Transverse colon (tissue), 4 donors: ENCODE measurements at regions not wholly inside any gene's neighbourhood (a gene's known extent, or its start where the extent isn't known, plus 50 kb on each side); places are given as distances from the start of the nearest gene placed in this dataset.
"Not testable (repeated sequence)": the region's sequence is repeated elsewhere in the genome, so short reads cannot be mapped to it uniquely, and the experiment has no call there.

Experiments
- DNase-seq: peaks from one replicate; pipeline ENCODE4 v3.0.0-alpha.2; 2019
- H3K27ac ChIP-seq, 4 donors: fragments of 200-600 bp; sonication (generic); 2 replicates each; pipeline ENCODE4 v1.5.1; 2016 to 2018; ENCODE audit warnings: inconsistent platforms in 4 of 4
- H3K27me3 ChIP-seq: fragments of 200-600 bp; sonication (generic); 2 replicates; pipeline ENCODE4 v1.5.1; 2017; ENCODE audit warnings: inconsistent platforms
- H3K36me3 ChIP-seq, 4 donors: fragments of 200-600 bp; sonication (generic); 2 replicates each; pipeline ENCODE4 v1.5.1; 2017 to 2019; ENCODE audit warnings: inconsistent platforms in 4 of 4
- H3K4me1 ChIP-seq, 4 donors: fragments of 200-600 bp; sonication (generic); 2 replicates each; pipeline ENCODE4 v1.5.1; 2017 to 2020; ENCODE audit warnings: inconsistent platforms in 4 of 4
- H3K4me3 ChIP-seq, 4 donors: fragments of 200-600 bp; sonication (generic); 1 replicate in 1 of 4; 2 replicates in 3 of 4; pipeline versions ENCODE4 v1.5.1 to v1.6.1; 2017 to 2019; ENCODE audit warnings: inconsistent platforms in 4 of 4
- H3K9me3 ChIP-seq, 2 donors: fragments of 200-600 bp; sonication (generic); 2 replicates each; pipeline ENCODE4 v1.5.1; 2017 to 2019; ENCODE audit warnings: inconsistent platforms in 2 of 2
- CTCF ChIP-seq, 5 experiments: fragments of 200-600 bp in 3 of 5; fragments of 450-650 bp in 2 of 5; sonication (generic) in 3 of 5; IDR thresholded peaks; 1 replicate in 2 of 5; 2 replicates in 3 of 5; pipeline ENCODE4 v1.5.1; 2016 to 2017; ENCODE audit warnings: antibody characterized with exemption in 5 of 5, inconsistent platforms in 3 of 5, mild to moderate bottlenecking in 2 of 5, moderate library complexity in 1 of 5
- EP300 ChIP-seq: sonication (generic); formaldehyde crosslinking; IDR thresholded peaks from one replicate; pipeline ENCODE4 v1.6.1; 2017; ENCODE audit warnings: antibody characterized with exemption, low read depth
- POLR2A ChIP-seq: fragments of 450-650 bp; IDR thresholded peaks from one replicate; pipeline ENCODE4 v1.6.1; 2016; ENCODE audit warnings: antibody characterized with exemption, mild to moderate bottlenecking, moderate library complexity
- POLR2AphosphoS5 ChIP-seq, 3 donors: sonication (generic); formaldehyde crosslinking; IDR thresholded peaks; one replicate each; pipeline ENCODE4 v1.6.1; 2016; ENCODE audit warnings: antibody characterized with exemption in 3 of 3
- WGBS, 2 donors: methylation state at CpG; one replicate each; pipeline ENCODE4 v1.1.5; 2018; ENCODE audit warnings: low coverage in 1 of 2; 5-methylcytosine and 5-hydroxymethylcytosine counted together
- in situ Hi-C, 4 donors: fragments of 200-750 bp; cut with MboI; loops; one replicate each; pipeline versions ENCODE4 v1.15.0 to v1.15.1; 2017; ENCODE audit warnings: low sequenced_read_pairs in 3 of 4, low pct_ligation_motif_present in 1 of 4, low pct_unique_long_range_greater_than_20kb in 1 of 4
- intact Hi-C: fragments of 100-400 bp; cut with DNase I; formaldehyde crosslinking; loops from one replicate; pipeline ENCODE4 v1.15.1; 2023; ENCODE audit warnings: low total_unique reads

- no peaks in the 10 kb centered on the region for H3K9me3 ChIP-seq
- 53 to 75% methylated on average over 1 to 3 of the region's 3 CpGs for WGBS, 2 donors
- in situ Hi-C loops: no loop called here
- no peak overlapping the region for H3K4me3 ChIP-seq
- DNase-seq: no peak
- intact Hi-C loops: no loop called here
- H3K27me3 ChIP-seq: no peaks in the 10 kb centered on the region
- H3K4me1 ChIP-seq: no peaks in the 10 kb centered on the region
- no peaks in the 10 kb centered on the region for H3K36me3 ChIP-seq
- no peak for TF ChIP-seq CTCF (IDR thresholded peaks at IDR 0.05)
- no peak overlapping the region for H3K27ac ChIP-seq
Measured at GRCh38 chr7:83821866-83822265, 172.9 kb upstream of the SEMA3E start.

- TF ChIP-seq POLR2AphosphoS5 (IDR thresholded peaks at IDR 0.05) (no peak), CTCF (IDR thresholded peaks at IDR 0.05) (no peak), POLR2A (no peak), EP300 (no peak)
- WGBS, 2 donors: 77 to 88% methylated on average over 4 of the region's 4 CpGs
Measured at GRCh38 chr7:83820641-83821040, 171.7 kb upstream of the SEMA3E start.

GRCh38 chr7:83819911-83820310 is 171.0 kb upstream of the SEMA3E start:
- intact Hi-C loops: no loop called here
- no peaks in the 10 kb centered on the region for H3K36me3 ChIP-seq
- no peaks in the 10 kb centered on the region for H3K9me3 ChIP-seq
- no peaks in the 10 kb centered on the region for H3K4me1 ChIP-seq
- in situ Hi-C loops: no loop called here
- no peak overlapping the region for H3K4me3 ChIP-seq
- no peaks in the 10 kb centered on the region for H3K27me3 ChIP-seq
- no peak overlapping the region for H3K27ac ChIP-seq
- TF ChIP-seq CTCF (IDR thresholded peaks at IDR 0.05) (no peak), EP300 (no peak), POLR2AphosphoS5 (IDR thresholded peaks at IDR 0.05) (no peak), POLR2A (no peak)
- DNase-seq: no peak
- 0 to 50% methylated on average over 1 to 3 of the region's 3 CpGs for WGBS, 2 donors

More at GRCh38 chr7:83820641-83821040, 171.7 kb upstream of the SEMA3E start:
- Histone ChIP-seq H3K27ac (no peak overlapping the region), H3K4me1 (no peaks in the 10 kb centered on the region), H3K9me3 (no peaks in the 10 kb centered on the region), H3K27me3 (no peaks in the 10 kb centered on the region), H3K4me3 (no peak overlapping the region), H3K36me3 (no peaks in the 10 kb centered on the region)
- DNase-seq: no peak
- intact Hi-C loops: no loop called here
- in situ Hi-C loops: no loop called here

- DNase-seq: no peak
- Histone ChIP-seq H3K4me3 (no peak overlapping the region), H3K27ac (no peak overlapping the region), H3K36me3 (no peaks in the 10 kb centered on the region), H3K27me3 (no peaks in the 10 kb centered on the region), H3K4me1 (no peaks in the 10 kb centered on the region), H3K9me3 (peaks cover 0 to 3% of the 10 kb centered on the region in 2 donors)
- in situ Hi-C loops (no loop called here), intact Hi-C loops (no loop called here)
- WGBS, 2 donors: 74 to 81% methylated on average over 1 of the region's 1 CpG
- TF ChIP-seq CTCF (IDR thresholded peaks at IDR 0.05): no peak
- TF ChIP-seq POLR2AphosphoS5 (IDR thresholded peaks at IDR 0.05): no peak
- TF ChIP-seq EP300: no peak
- no peak for TF ChIP-seq POLR2A
Measured at GRCh38 chr7:83814480-83814879, 165.5 kb upstream of the SEMA3E start.

GRCh38 chr7:83812563-83812962 is 163.6 kb upstream of the SEMA3E start:
- in situ Hi-C loops, H3K27me3 ChIP-seq, DNase-seq, H3K27ac ChIP-seq, intact Hi-C loops, H3K9me3 ChIP-seq, H3K4me3 ChIP-seq, H3K36me3 ChIP-seq, H3K4me1 ChIP-seq: not testable (repeated sequence)
- WGBS, 2 donors: 58 to 59% methylated on average over 2 of the region's 2 CpGs
